ENCODE measurements at regions not wholly inside any gene's neighbourhood (a gene's known extent, or its start where the extent isn't known, plus 50 kb on each side); places are given as distances from the start of the nearest gene placed in this dataset.

- TF ChIP-seq CTCF (IDR thresholded peaks at IDR 0.05; ENCODE audit: low read depth, low read length), result no peak
- no peak overlapping the region for H3K4me3 ChIP-seq (ENCODE audit: low read depth, low read length)
- DNase-seq (ENCODE audit: low read depth, low spot score), result no peak
- in situ Hi-C loops (cut with HindIII; ENCODE audit: low sequenced_read_pairs), result no loop called here
Observed at GRCh38 chr6:93575495-93576267, 156.3 kb upstream of the EPHA7 start.

DNA sequence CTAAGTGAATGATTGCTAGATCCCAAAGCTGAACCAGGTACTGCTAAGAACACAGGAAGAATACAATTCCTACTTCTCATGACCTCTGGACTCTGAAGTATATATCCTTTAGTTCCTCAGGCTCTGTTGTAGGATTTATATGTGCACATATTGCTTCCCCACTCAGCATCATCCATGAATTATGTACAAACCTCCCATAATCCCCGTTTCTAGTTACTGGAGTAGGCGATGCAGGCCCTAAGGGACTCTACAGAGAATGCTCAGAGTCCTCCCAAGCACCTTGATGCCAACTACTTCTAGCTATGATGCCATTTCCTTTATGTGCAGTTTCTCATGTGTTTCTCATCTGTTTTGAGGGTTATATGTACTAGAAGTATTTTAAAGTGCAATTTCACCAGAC is 154.9 kb upstream of the EPHA7 start:
- no peak for DNase-seq (ENCODE audit: low read depth, low spot score)
- TF ChIP-seq CTCF (IDR thresholded peaks at IDR 0.05; ENCODE audit: low read depth, low read length), result no peak
- no peak overlapping the region for H3K4me3 ChIP-seq (ENCODE audit: low read depth, low read length)
- in situ Hi-C loops (cut with HindIII; ENCODE audit: low sequenced_read_pairs), result no loop called here

- no peak for DNase-seq (ENCODE audit: low read depth, low spot score)
Observed at GRCh38 chr6:93571346-93571745, 152.0 kb upstream of the EPHA7 start.

DNA sequence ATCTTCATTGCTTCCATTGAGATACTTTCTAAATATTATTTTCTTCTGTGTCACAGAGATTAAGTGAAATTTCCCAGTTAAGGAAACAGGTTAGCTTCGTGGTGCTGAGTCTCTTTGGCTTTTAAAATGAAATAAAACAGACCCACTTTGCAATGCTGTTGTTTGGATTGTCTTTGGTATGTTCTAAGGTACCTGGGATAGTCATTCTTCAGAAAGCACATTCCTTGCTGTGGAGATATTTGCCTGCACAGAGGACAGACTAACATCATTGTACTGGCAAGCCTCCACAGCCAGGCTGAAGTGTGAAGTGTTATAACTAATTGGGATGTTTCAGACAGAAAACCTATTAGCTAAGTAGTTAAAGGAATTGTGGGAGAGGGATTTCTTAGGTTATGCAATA is 148.8 kb upstream of the EPHA7 start:
- in situ Hi-C loops (cut with HindIII; ENCODE audit: low sequenced_read_pairs), result no loop called here
- H3K4me3 ChIP-seq (ENCODE audit: low read depth, low read length), result no peak overlapping the region
- DNase-seq (ENCODE audit: low read depth, low spot score), result no peak
- TF ChIP-seq CTCF (IDR thresholded peaks at IDR 0.05; ENCODE audit: low read depth, low read length), result no peak

More at GRCh38 chr6:93571346-93571745, 152.0 kb upstream of the EPHA7 start:
- TF ChIP-seq CTCF (IDR thresholded peaks at IDR 0.05; ENCODE audit: low read depth, low read length), result no peak
- H3K4me3 ChIP-seq (ENCODE audit: low read depth, low read length), result no peak overlapping the region
- in situ Hi-C loops (cut with HindIII; ENCODE audit: low sequenced_read_pairs), result no loop called here

DNA sequence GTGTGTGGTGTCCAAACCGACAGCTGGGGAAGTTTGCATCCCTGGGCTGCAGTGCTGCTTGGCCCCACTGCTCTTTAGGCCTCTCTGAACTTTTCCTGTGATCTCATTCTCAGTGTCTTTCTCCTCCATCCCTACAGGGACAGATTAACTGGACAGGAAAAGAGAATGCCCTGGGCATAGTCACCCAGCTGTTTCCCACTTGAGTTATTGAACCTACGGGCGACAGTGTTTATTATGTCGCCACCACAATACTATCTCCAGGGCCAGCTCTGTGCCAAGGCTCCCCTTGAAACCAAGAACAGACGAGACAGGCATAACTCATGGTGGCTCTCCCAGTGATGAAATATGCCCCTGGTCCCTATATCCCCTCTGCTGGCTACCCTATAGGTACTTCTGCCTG is 147.8 kb upstream of the EPHA7 start:
- no peak overlapping the region for H3K4me3 ChIP-seq (ENCODE audit: low read depth, low read length)
- in situ Hi-C loops (cut with HindIII; ENCODE audit: low sequenced_read_pairs), result no loop called here
- DNase-seq (ENCODE audit: low read depth, low spot score), result no peak
- TF ChIP-seq CTCF (IDR thresholded peaks at IDR 0.05; ENCODE audit: low read depth, low read length), result no peak

DNA sequence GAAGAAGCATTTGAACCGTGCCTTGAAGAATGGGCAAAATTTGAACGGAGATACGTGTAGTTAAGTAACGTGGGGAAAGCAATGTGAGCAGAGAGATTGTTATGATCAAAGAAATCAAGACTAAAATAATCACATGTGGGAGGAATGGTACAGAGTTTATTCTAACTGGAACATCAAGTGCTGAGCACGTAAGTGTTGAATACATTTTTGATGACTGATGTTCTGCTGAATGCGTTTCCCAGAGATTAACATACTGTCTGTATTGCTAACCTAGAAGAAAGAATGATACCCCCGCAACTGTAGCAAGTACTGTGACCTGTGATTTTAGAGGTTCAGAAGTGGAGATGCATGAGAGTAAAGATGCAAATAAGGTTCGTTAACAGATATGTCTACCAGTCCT is 146.9 kb upstream of the EPHA7 start:
- no peak for TF ChIP-seq CTCF (IDR thresholded peaks at IDR 0.05; ENCODE audit: low read depth, low read length)
- in situ Hi-C loops (cut with HindIII; ENCODE audit: low sequenced_read_pairs), result no loop called here
- H3K4me3 ChIP-seq (ENCODE audit: low read depth, low read length), result no peak overlapping the region
- no peak for DNase-seq (ENCODE audit: low read depth, low spot score)

Data from astrocyte of the spinal cord (primary cell).